ENCODE measurements at regions not wholly inside any gene's neighbourhood (a gene's known extent, or its start where the extent isn't known, plus 50 kb on each side); places are given as distances from the start of the nearest gene placed in this dataset.
"Not testable (repeated sequence)": the region's sequence is repeated elsewhere in the genome, so short reads cannot be mapped to it uniquely, and the experiment has no call there.

DNA sequence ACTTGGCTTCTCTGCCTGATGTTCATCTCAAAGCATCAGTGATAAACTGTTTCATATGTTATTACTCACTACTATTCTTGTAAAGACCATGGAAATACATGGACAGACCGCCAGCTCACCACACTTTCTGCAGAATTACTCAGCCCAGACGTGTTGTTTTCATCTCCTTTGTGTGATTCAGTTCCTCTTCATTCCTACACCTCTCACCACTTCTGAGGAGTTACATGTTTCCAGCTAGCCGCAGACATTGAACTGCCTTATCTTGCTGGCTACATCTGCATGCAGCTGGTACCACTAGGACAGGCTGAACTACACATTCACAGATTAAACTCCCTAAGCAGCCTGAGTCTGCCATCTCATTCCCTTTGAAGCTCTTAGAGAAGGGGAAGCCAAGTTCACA lies 443.2 kb upstream of the FGF16 start:
- DNase-seq = no peak

DNA sequence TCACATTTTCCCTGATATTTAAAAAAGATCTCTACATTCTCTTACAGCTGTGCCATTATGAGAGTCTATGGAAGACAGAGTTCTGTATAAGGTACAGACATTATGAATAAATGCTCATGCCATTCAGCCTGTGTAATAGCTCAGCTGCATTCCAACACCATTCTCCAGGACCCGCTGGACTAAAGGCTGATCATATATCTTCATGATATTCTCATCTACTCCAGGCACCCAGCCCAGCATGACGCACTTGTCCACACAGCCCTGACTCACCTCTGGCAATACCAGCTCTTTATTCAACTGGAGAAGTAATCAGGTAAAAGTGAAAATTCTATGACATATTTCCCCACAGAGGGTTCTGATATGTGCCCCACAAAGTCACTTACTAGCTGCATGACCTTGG lies 437.5 kb upstream of the FGF16 start:
- no peak for DNase-seq

DNA sequence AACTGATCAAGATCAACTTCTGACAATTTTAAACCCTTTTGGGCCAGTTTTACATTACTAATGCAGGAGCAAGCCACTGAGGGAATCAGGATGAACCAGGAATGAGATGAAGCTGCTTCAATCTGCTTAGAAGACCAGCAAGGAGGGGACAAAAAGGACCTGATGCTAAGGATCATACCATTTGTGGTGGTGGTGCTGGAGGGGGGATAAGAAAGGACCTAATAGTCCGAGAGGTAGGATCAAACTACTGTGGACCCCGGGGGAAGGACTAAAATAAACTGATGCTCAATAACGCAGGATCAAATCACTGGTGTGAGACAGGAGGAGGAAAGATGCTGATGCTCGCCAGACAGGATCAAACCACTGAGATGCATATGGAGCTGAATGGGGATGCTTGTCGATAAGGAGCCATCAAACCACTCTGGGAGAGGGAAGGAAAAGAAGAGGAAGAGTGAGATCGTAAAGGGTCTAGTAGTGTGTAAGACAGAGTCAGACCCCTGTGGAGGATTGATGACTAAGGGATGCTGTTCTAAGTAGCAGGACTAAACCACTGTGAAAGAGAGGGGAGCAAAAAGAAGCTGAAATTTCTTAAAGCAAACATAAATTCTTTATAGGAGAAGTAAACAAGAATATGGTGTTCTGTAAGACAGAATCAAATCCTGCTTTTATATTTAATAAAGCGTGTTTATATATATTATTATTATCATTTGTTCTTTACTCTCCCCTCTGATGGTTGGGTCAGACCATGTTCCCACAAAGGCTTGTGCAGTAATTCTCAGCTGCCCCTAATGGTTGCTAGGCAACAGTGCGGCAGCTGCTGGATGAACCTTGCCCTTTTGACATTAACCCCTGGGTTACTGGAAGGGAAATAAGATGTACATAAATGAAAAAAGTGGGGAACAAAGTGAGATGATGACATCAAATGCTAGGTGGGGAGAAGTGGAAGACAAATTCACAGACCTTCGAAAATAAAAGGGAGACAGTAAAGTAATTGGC lies 432.5 kb upstream of the FGF16 start:
- no peak for DNase-seq

DNA sequence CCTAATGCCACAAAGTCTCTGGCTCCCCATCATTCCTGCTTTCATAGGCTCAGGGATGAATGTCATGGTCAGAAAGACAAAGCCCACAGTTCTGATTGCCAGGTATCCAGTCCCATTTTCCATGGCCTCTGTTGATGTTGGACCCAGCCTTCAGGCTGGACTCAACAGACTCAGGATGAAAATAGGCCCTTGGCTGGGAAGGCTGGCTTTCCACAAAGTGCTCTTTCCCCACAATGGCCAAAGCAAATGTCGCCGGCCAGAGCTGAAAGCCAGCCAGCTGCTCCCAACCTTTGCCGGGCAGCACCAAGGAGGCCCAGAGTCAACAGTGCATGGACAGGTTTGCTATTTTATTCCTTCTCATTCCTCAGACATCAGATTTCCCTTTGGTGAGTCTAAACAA lies 430.1 kb upstream of the FGF16 start:
- no peak for DNase-seq

DNA sequence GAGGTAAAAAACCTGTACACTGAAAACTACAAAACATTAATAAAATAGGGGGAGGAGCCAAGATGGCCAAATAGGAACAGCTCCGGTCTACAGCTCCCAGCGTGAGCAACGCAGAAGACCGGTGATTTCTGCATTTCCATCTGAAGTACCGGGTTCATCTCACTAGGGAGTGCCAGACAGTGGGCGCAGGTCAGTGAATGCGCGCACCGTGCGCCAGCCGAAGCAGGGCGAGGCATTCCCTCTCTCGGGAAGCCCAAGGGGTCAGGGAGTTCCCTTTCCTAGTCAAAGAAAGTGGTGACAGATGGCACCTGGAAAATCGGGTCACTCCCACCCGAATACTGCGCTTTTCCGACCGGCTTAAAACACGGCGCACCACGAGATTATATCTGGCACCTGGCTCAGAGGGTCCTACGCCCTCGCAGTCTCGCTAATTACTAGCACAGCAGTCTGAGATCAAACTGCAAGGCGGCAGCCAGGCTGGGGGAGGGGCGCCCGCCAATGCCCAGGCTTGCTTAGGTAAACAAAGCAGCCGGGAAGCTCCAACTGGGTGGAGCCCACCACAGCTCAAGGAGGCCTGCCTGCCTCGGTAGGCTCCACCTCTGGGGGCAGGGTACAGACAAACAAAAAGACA lies 400.9 kb upstream of the FGF16 start:
- DNase-seq = not testable (repeated sequence)

DNA sequence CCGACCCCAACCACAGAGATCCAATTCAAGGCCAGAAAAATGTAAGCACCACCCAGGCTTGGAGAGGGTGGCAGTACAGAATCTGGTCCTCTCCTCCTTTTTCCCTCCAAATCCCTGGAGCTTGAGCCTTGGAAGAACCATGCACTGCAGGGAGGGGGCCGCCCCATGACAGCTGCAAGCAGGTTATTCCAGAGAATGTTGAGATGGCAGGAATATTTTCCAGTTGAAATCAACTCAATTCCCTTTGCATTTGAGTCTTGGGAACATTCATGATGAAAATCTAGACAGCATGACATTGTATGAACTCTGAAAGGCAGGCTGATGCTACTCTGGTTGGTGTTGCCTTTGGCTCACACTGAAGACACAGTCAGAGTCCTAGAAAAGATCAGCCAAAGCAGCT lies 386.6 kb upstream of the FGF16 start:
- DNase-seq = no peak

DNA sequence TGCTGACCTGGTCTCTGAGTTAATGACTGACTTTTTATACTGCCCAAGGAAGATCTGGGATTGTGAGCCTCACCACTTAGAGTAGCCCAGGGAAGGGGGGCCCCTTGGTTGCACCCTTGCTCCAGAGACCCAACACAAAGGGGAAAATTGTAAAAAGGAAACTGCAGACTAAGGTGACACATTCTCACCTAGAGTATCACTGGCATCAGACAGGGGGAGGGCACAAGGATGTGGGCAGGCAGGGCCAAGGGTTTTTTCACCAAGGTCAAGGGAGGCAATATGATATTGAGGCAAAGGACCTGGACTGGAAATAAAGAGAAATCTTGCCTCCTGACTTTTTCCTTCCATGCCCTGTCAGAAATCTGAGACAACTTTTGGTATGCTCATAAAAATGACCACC lies 386.2 kb upstream of the FGF16 start:
- DNase-seq = no peak

DNA sequence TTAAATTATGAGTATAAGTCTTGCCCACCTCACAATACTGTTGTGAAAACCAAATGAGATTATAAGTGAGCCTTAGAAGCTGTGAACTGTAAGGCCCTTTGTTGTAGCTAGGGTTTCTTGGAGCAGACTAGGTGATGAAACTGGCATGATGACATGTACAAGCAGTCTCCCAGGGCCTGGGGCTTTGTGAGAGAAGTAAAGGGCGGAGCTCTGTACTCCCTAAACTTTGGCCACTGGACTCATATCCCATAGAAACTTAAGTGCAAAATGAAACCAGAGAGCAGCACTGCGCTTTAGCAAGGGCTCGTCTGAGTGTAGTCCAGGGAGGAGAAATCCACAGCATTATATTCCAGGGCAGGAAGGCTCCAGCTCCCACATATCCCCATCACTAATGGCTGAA lies 385.6 kb upstream of the FGF16 start:
- DNase-seq = no peak

DNA sequence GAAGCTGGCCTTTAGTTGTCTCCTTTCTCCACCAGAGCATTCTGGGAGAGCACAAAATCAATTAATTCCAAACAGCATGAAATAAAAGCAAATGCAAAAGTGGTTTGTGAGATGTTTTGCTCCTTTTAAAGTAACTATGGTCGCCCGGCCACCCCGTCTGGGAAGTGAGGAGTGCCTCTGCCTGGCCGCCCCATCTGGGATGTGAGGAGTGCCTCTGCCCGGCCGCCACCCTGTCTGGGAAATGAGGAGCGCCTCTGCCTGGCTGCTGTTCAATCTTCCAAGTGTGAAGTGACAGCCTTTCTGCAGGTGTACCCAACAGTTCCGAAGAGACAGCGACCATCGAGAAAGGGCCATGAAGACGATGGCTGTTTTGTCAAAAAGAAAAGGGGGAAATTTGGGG lies 381.3 kb upstream of the FGF16 start:
- DNase-seq = no peak

DNA sequence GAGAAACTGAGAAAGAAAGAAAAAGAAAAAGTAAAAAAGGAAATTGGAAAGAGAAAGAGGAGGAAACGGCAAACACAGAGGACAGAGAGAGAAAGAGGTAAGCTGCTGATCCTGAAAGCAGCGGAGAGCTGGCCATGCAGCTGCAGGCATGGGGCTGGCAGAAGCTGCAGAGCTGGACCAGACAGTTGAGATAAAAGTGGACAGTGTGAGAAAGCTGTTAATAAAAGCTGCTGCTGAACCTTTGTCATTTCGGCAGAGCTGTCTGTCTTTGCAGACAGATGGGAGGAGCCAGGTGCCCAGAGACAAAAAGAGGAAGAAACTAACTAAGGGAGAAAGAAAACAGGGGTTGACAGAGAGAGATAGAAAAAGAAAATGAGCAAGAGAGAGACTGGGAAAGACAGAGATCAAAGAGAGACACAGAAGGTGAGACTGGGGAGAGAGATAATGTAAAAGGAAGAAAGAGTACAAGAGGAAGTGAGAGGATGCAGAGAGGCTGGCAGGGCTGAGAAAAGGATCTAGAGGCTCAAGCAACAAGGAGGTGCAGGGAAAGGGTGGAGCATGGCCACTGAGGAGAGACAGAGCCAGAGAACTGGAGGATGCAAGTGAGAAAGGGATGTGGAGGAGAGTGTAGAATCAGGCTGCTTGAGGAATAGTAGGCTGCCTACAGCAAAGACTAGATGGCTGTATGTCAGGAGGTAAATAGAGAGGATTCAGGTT lies 376.8 kb upstream of the FGF16 start:
- DNase-seq = no peak

DNA sequence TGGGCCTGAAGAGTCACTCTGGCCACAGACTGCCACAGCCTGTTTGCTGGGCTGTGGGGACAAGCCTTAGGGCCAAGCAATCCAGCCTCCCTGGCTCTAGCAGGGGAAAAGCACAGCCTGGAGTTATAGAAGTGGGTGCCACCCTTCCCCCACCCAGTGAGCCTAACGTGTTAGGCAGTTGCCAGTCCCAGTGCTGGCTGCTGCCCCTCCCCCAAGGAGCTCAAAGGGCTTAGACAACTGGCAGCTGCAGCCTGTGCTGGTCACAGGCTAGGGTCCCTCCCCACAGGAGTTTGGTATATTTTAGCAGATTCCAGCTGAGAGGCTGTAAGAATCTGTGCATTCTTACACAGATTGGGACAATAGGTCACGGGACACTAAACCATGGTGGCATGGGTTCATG lies 370.3 kb upstream of the FGF16 start:
- DNase-seq = no peak

DNA sequence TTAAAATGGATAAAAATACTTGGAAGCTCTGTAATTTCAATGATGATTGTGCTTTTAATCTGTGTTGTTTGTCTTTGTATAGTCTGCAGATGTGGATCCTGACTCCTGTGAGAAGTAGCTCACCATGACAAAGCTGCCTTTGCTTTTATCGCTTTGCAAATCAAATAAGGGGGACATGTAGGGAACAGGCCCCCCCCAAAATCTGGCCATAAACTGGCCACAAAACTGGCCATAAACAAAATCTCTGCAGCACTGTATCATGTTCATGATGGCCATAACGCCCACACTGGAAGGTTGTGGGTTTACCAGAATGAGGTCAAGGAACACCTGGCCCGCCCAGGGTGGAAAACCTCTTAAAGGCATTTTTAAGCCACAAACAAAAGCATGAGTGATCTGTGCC lies 366.0 kb upstream of the FGF16 start:
- not testable (repeated sequence) for DNase-seq

DNA sequence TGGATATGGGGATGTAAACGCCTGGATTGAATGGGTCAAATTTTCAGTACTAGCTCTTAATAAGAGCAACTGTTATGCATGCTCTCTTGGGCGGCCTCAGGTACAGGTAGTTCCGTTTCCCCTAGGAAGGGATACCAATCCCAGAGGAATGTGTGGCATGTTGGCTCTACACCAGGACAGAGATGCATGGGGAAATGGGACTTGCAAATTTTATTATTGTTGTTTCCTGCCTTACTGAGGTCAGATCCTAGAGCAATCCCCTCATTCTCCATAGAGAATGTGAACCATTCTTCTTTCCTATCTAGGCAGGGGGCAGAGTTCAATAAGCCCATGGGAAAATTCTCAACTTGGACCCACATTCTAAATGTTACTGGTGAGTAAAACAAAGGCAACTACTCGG lies 361.8 kb upstream of the FGF16 start:
- DNase-seq = no peak

DNA sequence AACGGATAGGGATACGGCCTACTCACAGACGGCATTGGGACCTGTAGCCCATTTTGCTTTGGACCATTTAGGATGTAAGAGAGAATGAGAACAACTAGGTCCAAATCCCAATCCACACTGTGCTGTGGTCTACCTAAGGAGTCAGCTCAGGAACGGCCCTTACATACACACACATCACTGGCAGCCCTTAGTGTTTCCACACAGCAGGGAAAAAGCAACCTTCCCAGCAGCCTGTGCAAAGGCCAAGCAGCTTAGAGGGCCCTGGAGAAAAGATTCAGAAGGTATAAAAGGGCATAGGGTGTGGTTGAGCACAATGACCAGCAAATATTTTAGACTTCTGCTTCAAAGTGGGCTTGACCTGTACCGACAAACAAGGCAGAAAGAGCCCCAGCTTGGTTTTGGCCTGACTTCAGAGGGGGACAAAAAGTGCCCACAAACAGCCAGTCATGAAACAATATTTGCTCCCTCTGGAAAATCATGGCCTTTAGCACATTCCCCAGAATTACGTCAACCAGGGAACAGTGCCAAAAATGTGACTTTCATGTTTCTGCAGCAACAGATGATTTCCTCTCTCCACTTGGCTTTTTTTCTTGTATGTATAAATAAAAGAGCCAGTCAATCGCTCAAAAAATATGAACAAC lies 359.5 kb upstream of the FGF16 start:
- no peak for DNase-seq

DNA sequence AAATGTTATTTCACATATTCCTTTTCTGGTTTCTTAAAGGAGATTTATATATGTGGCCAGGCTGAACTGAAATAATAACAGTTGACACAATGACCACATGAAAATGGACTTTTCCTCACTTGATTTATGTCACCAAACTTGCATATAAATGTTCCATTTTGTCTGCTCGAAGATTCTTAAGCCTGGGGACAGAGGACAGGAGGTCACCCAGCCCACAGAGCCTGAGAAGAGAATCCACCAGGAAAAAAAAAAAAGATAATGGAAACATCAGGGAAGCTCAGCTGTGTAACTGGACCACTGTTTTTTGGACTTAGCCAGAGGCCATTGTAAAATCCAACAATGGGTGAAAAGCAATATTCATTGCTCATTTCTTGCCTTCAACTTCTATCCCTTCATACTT lies 359.0 kb upstream of the FGF16 start:
- no peak for DNase-seq

DNA sequence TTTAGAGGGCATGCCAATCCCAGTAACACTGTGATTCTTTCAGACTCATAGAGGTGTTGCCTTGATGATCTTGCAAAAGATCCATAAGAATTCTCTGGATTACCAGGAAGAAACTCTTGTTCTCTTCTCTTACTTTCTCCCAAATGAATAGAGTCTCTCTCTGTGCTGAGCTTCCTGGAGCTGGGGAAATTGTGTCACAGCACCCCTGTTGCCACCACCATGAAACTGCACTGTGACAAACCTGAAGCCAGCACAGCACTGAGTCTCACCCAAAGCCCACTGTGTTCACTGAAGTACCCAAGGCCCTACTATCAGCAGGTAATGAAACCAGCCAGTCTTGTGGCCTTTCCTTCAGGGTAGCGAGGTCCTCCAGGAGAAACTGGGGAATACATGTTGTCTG lies 332.7 kb upstream of the FGF16 start:
- no peak for DNase-seq

DNA sequence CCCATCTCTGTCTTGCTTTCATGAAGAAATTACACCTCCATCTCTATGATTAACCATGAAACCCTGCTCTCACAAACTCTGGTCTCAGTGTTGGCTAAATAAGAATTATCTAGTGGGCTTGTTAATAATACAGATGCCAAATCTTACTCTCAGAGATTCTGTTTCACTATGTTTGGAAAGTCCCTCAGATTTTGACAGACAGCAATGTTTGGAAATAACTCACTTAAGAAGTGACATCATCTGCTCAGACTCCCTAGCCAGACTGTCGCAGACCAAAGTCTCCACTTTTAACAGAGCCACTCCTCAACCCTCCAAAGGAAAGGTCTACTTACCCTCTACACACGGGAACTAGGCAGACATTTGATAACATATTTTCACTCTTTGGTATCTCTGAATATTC lies 328.5 kb upstream of the FGF16 start:
- DNase-seq = no peak

DNA sequence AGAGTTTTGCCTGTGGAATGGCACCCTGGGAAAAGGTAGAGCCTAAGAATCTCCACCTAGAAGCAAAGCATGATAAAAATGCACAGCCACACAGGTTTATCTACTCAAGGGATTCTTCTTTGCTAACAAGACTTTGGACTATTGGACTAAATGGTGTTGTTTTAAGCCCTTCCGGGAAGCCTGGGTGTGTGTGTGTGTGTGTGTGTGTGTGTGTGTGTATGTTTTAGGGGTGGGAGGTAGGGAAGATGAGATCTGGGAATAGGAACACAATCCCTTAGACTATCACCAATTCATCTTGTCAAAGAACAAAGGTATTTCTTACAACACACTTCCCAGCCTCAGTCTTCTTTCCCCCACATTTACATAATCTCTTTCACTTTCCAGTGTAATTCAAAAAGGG lies 327.5 kb upstream of the FGF16 start:
- no peak for DNase-seq

DNA sequence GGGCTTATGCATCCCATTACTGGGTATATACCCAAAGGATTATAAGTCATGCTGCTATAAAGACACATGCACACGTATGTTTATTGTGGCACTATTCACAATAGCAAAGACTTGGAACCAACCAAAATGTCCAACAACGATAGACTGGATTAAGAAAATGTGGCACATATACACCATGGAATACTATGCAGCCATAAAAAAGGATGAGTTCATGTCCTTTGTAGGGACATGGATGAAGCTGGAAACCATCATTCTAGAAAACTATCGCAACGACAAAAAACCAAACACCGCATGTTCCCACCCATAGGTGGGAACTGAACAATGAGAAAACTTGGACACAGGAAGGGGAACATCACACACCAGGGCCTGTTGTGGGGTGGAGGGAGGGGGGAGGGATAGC lies 323.3 kb upstream of the FGF16 start:
- DNase-seq = not testable (repeated sequence)

DNA sequence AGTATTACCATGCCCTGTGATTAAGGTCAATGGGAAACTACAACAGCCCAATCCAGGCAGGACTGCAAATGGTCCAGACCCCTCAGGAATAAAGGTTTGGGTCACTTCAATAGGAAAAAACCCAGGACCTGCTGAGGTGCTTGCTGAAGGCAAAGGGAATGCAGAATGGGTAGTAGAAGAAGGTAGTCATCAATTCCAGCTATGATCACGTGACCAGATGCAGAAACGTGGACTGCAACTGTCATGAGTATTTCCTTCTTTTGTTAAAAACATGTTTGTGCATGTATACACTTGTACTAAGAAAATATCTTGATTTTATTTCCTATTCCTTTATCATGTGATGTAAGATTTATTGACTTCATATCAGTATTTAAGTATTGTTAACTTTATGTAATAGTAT lies 319.6 kb upstream of the FGF16 start:
- DNase-seq = not testable (repeated sequence)

DNA sequence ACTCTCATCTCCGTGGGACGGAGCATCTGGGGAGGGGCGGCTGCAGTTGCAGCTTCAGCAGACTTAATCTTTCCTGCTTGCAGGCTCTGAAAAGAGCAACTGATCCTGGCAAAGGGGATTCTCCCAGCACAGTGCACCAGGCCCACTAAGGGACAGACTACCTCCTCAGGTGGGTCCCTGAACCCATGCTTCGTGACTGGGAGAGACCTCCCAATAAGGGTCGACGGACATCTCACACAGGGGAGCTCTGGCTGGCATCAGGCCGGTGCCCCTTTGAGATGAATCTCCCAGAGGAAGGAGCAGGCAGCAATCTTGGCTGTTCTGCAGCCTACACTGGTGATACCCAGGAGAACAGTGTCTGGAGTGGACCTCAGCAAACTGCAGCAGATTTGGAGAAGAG lies 303.3 kb upstream of the FGF16 start:
- no peak for DNase-seq

DNA sequence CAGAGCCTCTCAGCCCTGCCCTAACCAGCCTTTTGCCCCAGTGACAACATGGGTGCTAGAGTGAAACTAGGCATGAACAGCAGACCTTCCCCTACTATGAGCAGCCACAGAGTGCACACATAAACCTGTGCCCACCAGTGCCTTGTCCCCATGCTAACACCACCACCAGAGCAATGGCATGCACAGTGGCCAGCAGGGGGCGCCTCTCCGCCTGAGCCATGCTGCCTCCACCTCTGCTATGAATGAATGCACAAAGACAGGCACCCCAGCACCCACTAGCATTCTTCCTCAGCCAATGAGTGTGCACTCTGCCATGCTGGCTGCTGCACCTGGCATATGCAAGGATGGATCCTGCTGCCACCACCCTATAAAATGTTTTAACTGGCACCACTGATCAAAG lies 286.9 kb upstream of the FGF16 start:
- DNase-seq = no peak

DNA sequence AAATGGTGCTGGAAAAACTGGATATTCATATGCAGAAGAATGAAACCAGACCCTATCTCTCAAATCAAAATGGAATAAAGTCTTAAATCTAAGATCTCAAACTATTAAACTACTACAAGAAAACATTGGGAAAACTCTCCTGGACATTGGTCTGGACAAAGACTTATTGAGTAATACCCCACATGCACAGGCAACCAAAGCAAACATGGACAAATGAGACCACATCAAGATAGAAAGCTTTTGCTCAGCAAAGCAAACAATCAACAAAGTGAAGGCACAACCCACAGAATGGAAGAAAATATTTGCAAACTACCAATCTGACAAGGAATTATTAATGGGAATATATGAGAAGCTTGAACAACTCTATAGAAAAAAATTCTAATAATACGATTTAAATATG lies 284.4 kb upstream of the FGF16 start:
- DNase-seq = no peak

All from NCI-H1694 treated with DMSO at 0.1 percent for 48 hours (cell line).